ENCODE measurements at regions not wholly inside any gene's neighbourhood (a gene's known extent, or its start where the extent isn't known, plus 50 kb on each side); places are given as distances from the start of the nearest gene placed in this dataset.
"Not testable (repeated sequence)": the region's sequence is repeated elsewhere in the genome, so short reads cannot be mapped to it uniquely, and the experiment has no call there.

GRCh38 chr11:16527525-16528246, 171.3 kb upstream of the SOX6 start:
- H3K9me3 Mint-ChIP-seq: peaks cover 6% of the 10 kb centered on the region
- no peaks in the 10 kb centered on the region for H3K4me1 Mint-ChIP-seq (ENCODE audit: low read depth)
- no peaks in the 10 kb centered on the region for H3K27me3 Mint-ChIP-seq (ENCODE audit: low read depth)
- no peak overlapping the region for H3K4me3 Mint-ChIP-seq
- no peak overlapping the region for H3K27ac Mint-ChIP-seq
- H3K36me3 Mint-ChIP-seq (ENCODE audit: low read depth): no peaks in the 10 kb centered on the region

GRCh38 chr11:16526947-16527346, 170.6 kb upstream of the SOX6 start:
- Mint-ChIP-seq H3K27ac (no peak overlapping the region), H3K4me3 (no peak overlapping the region), H3K9me3 (peaks cover 10% of the 10 kb centered on the region), H3K27me3 (ENCODE audit: low read depth) (no peaks in the 10 kb centered on the region), H3K4me1 (ENCODE audit: low read depth) (no peaks in the 10 kb centered on the region), H3K36me3 (ENCODE audit: low read depth) (no peaks in the 10 kb centered on the region)

GRCh38 chr11:16520713-16521112, 164.4 kb upstream of the SOX6 start:
- H3K27me3 Mint-ChIP-seq (ENCODE audit: low read depth); H3K4me3 Mint-ChIP-seq; H3K36me3 Mint-ChIP-seq (ENCODE audit: low read depth); H3K4me1 Mint-ChIP-seq (ENCODE audit: low read depth); H3K27ac Mint-ChIP-seq: not testable (repeated sequence)
- H3K9me3 Mint-ChIP-seq: peaks cover 18% of the 10 kb centered on the region

GRCh38 chr11:16512899-16513241, 156.5 kb upstream of the SOX6 start:
- Mint-ChIP-seq H3K27ac (no peak overlapping the region), H3K9me3 (no peaks in the 10 kb centered on the region), H3K36me3 (ENCODE audit: low read depth) (no peaks in the 10 kb centered on the region), H3K4me3 (no peak overlapping the region), H3K27me3 (ENCODE audit: low read depth) (no peaks in the 10 kb centered on the region), H3K4me1 (ENCODE audit: low read depth) (no peaks in the 10 kb centered on the region)

GRCh38 chr11:16512198-16512898, 156.0 kb upstream of the SOX6 start:
- Mint-ChIP-seq H3K4me1 (ENCODE audit: low read depth) (no peaks in the 10 kb centered on the region), H3K9me3 (no peaks in the 10 kb centered on the region), H3K27ac (no peak overlapping the region), H3K27me3 (ENCODE audit: low read depth) (no peaks in the 10 kb centered on the region), H3K4me3 (no peak overlapping the region), H3K36me3 (ENCODE audit: low read depth) (no peaks in the 10 kb centered on the region)

GRCh38 chr11:16511116-16512114, 155.1 kb upstream of the SOX6 start:
- Mint-ChIP-seq H3K27me3 (ENCODE audit: low read depth) (no peaks in the 10 kb centered on the region), H3K4me3 (no peak overlapping the region), H3K36me3 (ENCODE audit: low read depth) (peaks cover 1% of the 10 kb centered on the region), H3K27ac (no peak overlapping the region), H3K4me1 (ENCODE audit: low read depth) (no peaks in the 10 kb centered on the region), H3K9me3 (peaks cover 3% of the 10 kb centered on the region)

DNA sequence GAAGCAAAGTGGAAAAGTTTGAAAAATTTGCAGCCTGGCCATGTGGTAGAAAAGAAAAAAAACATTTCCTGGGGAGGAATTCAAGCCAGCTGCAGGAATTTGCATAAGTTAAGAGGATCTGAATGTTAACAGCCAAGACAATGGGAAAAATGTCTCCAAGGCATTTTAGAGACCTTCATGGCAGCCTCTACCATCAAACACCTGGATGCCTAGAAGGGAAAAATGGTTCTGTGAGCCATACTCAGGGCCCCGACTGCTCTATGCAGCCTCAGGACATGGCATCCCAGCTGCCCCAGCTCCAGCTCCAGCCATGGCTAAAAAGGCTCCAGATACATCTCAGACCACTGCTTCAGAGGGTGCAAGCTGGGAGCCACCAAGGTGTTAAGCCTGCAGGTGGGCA, 149.1 kb upstream of the SOX6 start:
- H3K36me3 Mint-ChIP-seq (ENCODE audit: low read depth): peaks cover 1% of the 10 kb centered on the region
- H3K9me3 Mint-ChIP-seq: peaks cover 20% of the 10 kb centered on the region
- H3K4me3 Mint-ChIP-seq: no peak overlapping the region
- no peaks in the 10 kb centered on the region for H3K4me1 Mint-ChIP-seq (ENCODE audit: low read depth)
- no peak overlapping the region for H3K27ac Mint-ChIP-seq
- H3K27me3 Mint-ChIP-seq (ENCODE audit: low read depth): no peaks in the 10 kb centered on the region

- not testable (repeated sequence) for H3K36me3 Mint-ChIP-seq (ENCODE audit: low read depth); H3K4me3 Mint-ChIP-seq; H3K27ac Mint-ChIP-seq; H3K4me1 Mint-ChIP-seq (ENCODE audit: low read depth); H3K27me3 Mint-ChIP-seq (ENCODE audit: low read depth)
- H3K9me3 Mint-ChIP-seq: peaks cover 20% of the 10 kb centered on the region
Measured at GRCh38 chr11:16503891-16504290, 147.5 kb upstream of the SOX6 start.

DNA sequence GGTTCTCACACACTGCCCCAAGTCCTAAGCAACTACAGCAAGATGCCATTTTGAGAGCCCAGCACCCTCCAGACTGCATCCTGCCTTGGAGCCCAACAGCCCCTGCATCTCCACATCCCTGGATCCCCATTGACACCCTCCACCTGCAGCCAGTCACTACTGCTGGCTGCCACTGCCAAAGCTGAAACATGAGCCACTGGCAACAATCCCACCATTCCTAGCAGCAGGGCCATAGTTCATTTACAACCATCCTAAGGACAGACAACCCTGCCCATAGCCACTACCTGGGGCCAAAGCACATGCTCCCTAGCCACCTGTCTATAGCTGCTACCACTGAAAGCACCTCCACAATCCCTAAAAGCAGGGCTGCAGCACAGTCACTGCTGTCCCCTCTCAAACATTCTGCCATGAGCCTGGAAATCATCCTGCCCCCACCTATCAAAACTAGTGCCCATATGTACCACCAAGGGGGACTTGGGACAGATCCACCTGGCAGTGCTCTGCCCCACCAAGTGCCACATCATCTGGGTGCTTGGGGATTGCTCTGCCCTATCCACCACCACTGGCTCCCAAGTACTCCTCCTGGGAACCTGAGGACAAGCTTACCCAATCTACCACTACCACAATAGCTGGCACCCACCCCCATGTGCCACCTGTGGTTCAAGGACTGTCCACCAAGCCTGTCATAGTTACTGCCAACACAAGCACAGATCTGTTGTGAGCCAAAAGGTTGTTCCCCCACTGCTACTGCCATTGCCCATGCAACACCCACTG, 138.8 kb upstream of the SOX6 start:
- H3K4me1 Mint-ChIP-seq (ENCODE audit: low read depth): no peaks in the 10 kb centered on the region
- H3K9me3 Mint-ChIP-seq: peaks cover 6% of the 10 kb centered on the region
- H3K27ac Mint-ChIP-seq: no peak overlapping the region
- H3K27me3 Mint-ChIP-seq (ENCODE audit: low read depth): no peaks in the 10 kb centered on the region
- H3K36me3 Mint-ChIP-seq (ENCODE audit: low read depth): no peaks in the 10 kb centered on the region
- no peak overlapping the region for H3K4me3 Mint-ChIP-seq

DNA sequence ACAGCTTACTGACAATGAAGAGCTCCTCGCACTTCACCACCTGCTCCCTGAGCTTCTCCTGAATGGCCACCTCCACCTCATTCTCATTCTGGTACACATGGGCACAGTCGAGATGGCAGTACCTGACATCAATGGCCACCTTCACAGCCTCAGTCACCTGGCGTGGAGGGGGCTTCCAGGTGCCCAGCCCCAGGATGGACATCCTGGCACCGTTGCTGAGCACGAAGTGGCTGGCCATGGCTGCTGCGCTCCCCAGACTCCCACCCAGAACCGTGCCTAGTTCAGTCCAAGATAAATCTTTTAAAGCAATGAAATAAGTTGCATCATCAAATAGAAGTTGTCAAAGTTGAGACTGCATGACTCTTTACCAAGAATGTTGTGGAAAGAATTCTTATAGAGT, 128.1 kb upstream of the SOX6 start:
- Mint-ChIP-seq H3K9me3 (no peaks in the 10 kb centered on the region), H3K27ac (no peak overlapping the region), H3K4me3 (no peak overlapping the region), H3K4me1 (ENCODE audit: low read depth) (no peaks in the 10 kb centered on the region), H3K27me3 (ENCODE audit: low read depth) (no peaks in the 10 kb centered on the region), H3K36me3 (ENCODE audit: low read depth) (no peaks in the 10 kb centered on the region)

DNA sequence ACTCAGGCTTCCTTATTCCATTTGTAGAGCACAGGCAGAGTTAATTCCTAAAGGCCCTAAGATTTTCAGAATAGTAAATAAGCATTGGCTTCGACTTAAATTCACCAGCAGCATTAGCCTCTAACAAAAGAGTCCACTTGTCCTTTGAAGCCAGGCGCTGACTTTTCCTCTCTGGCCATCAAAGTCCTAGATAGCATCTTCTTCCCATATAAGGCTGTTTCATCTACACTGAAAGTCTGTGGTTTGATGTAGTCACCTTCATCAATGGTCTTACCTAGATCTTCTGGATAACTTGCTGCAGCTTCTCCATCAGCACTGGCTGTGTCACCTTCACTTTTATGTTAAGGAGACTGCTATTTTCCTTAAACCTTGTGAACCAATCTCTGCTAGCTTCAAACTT, 118.3 kb upstream of the SOX6 start:
- H3K4me1 Mint-ChIP-seq (ENCODE audit: low read depth): no peaks in the 10 kb centered on the region
- no peaks in the 10 kb centered on the region for H3K36me3 Mint-ChIP-seq (ENCODE audit: low read depth)
- no peak overlapping the region for H3K27ac Mint-ChIP-seq
- no peak overlapping the region for H3K4me3 Mint-ChIP-seq
- H3K27me3 Mint-ChIP-seq (ENCODE audit: low read depth): no peaks in the 10 kb centered on the region
- no peaks in the 10 kb centered on the region for H3K9me3 Mint-ChIP-seq

GRCh38 chr11:16469968-16470367, 113.6 kb upstream of the SOX6 start:
- Mint-ChIP-seq H3K9me3 (no peaks in the 10 kb centered on the region), H3K27me3 (ENCODE audit: low read depth) (no peaks in the 10 kb centered on the region), H3K27ac (no peak overlapping the region), H3K4me3 (no peak overlapping the region), H3K36me3 (ENCODE audit: low read depth) (no peaks in the 10 kb centered on the region), H3K4me1 (ENCODE audit: low read depth) (no peaks in the 10 kb centered on the region)

GRCh38 chr11:16468735-16469453, 112.5 kb upstream of the SOX6 start:
- H3K27me3 Mint-ChIP-seq (ENCODE audit: low read depth): no peaks in the 10 kb centered on the region
- no peaks in the 10 kb centered on the region for H3K9me3 Mint-ChIP-seq

DNA sequence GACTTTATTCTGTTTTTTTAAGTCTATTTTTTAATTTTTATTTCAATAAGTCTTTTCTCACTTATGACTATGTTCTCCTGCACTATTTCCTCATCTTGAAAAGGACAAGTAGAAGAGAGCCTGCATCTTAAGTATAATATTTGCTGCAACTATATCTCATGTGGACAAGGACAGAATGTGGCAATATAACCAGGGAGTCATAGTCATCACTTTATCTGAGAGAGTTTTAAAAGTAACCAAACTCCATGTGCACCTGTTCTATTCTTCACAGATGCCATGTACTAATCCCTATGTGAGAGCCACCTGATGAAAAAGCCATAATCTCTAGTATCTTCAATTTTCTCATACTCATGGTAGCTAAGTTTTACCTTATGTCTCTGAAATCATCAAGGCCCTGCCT, 104.2 kb upstream of the SOX6 start:
- no peak overlapping the region for H3K4me3 Mint-ChIP-seq

More at GRCh38 chr11:16468735-16469453, 112.5 kb upstream of the SOX6 start:
- Mint-ChIP-seq H3K27ac (no peak overlapping the region), H3K4me3 (no peak overlapping the region), H3K36me3 (ENCODE audit: low read depth) (no peaks in the 10 kb centered on the region), H3K4me1 (ENCODE audit: low read depth) (no peaks in the 10 kb centered on the region)

More for the DNA sequence above, 104.2 kb upstream of the SOX6 start:
- Mint-ChIP-seq H3K36me3 (ENCODE audit: low read depth) (no peaks in the 10 kb centered on the region), H3K27me3 (ENCODE audit: low read depth) (no peaks in the 10 kb centered on the region), H3K27ac (no peak overlapping the region), H3K9me3 (no peaks in the 10 kb centered on the region), H3K4me1 (ENCODE audit: low read depth) (no peaks in the 10 kb centered on the region)

All from T-helper 1 cell treated with Interleukin-12 subunit alpha and Interleukin-12 subunit beta and Interleukin-4 antibody, amounts not matched to agents 30 μg/mL and 1 μg/mL, for 36 hours (primary cell).